HG02642 (cell line): ENCODE measurements at regions not wholly inside any gene's neighbourhood (a gene's known extent, or its start where the extent isn't known, plus 50 kb on each side); places are given as distances from the start of the nearest gene placed in this dataset.
"Not testable (repeated sequence)": the region's sequence is repeated elsewhere in the genome, so short reads cannot be mapped to it uniquely, and the experiment has no call there.

Experiments
- ATAC-seq: cut with Tn5 transposase; IDR thresholded peaks from one replicate; pipeline ENCODE4 v1.9.1; 2021; ENCODE audit warnings: mild to moderate bottlenecking; ENCODE audit not compliant: unreplicated experiment, poor library complexity

- peak; percentile 61 for ATAC-seq
These were observed 60.5 kb downstream of the GOLGA6L22 start for GRCh38 chr15:22519213-22519612.

GRCh38 chr15:22526537-22526936, 67.8 kb downstream of the GOLGA6L22 start:
- peak; percentile 30 for ATAC-seq

- peak; percentile 55 for ATAC-seq
These were observed 68.3 kb downstream of the GOLGA6L22 start for GRCh38 chr15:22527016-22527415.

GRCh38 chr15:22529200-22529599, 70.5 kb downstream of the GOLGA6L22 start:
- ATAC-seq = not testable (repeated sequence)

- not testable (repeated sequence) for ATAC-seq
These were observed 101.0 kb downstream of the GOLGA6L22 start for GRCh38 chr15:22559701-22560100.

- ATAC-seq = not testable (repeated sequence)
These were observed 103.0 kb downstream of the GOLGA6L22 start for GRCh38 chr15:22561716-22562115.

- ATAC-seq = not testable (repeated sequence)
These were observed 107.8 kb downstream of the GOLGA6L22 start for GRCh38 chr15:22566510-22566909.

GRCh38 chr15:22569486-22569885, 110.8 kb downstream of the GOLGA6L22 start:
- not testable (repeated sequence) for ATAC-seq

- ATAC-seq = not testable (repeated sequence)
These were observed 113.5 kb downstream of the GOLGA6L22 start for GRCh38 chr15:22572152-22572735.

- not testable (repeated sequence) for ATAC-seq
These were observed 114.1 kb downstream of the GOLGA6L22 start for GRCh38 chr15:22572792-22573191.

GRCh38 chr15:22577828-22578227, 119.1 kb downstream of the GOLGA6L22 start:
- not testable (repeated sequence) for ATAC-seq

GRCh38 chr15:22579213-22579612, 120.5 kb downstream of the GOLGA6L22 start:
- ATAC-seq = not testable (repeated sequence)

- not testable (repeated sequence) for ATAC-seq
These were observed 128.7 kb downstream of the GOLGA6L22 start for GRCh38 chr15:22587391-22587790.

- ATAC-seq = not testable (repeated sequence)
These were observed 139.8 kb downstream of the GOLGA6L22 start for GRCh38 chr15:22598552-22598951.

GRCh38 chr15:22599526-22600320, 141.0 kb downstream of the GOLGA6L22 start:
- ATAC-seq = not testable (repeated sequence)

- ATAC-seq = not testable (repeated sequence)
These were observed 158.3 kb downstream of the GOLGA6L22 start for GRCh38 chr15:22616976-22617375.

- ATAC-seq = not testable (repeated sequence)
These were observed 154.7 kb upstream of the NIPA1 start for GRCh38 chr15:22631789-22632188.

GRCh38 chr15:22639983-22640382, 146.5 kb upstream of the NIPA1 start:
- not testable (repeated sequence) for ATAC-seq

GRCh38 chr15:22649458-22649857, 137.0 kb upstream of the NIPA1 start:
- ATAC-seq = not testable (repeated sequence)

- ATAC-seq = not testable (repeated sequence)
These were observed 135.3 kb upstream of the NIPA1 start for GRCh38 chr15:22651179-22651578.

GRCh38 chr15:22664294-22665058, 122.0 kb upstream of the NIPA1 start:
- ATAC-seq = peak; percentile 84
